A549 (cell line): ENCODE measurements at regions not wholly inside any gene's neighbourhood (a gene's known extent, or its start where the extent isn't known, plus 50 kb on each side); places are given as distances from the start of the nearest gene placed in this dataset.

Source experiments
- CTCF ChIP-seq: fragments of >200 bp; sonication (Bioruptor Twin); formaldehyde crosslinking; IDR thresholded peaks from 3 replicates; pipeline ENCODE4 v1.5.1; 2016
- MAX ChIP-seq: IDR thresholded peaks from 2 replicates; pipeline ENCODE4 v1.6.1; 2012
- POLR2A ChIP-seq: IDR thresholded peaks from 2 replicates; pipeline ENCODE4 v1.6.1; 2012; ENCODE audit warnings: mild to moderate bottlenecking, low read length
- RARB ChIP-seq: fragments of 250-450 bp; sonication (Bioruptor Pico); IDR thresholded peaks from 2 replicates; pipeline ENCODE4 v1.8.0; 2021; ENCODE audit warnings: mild to moderate bottlenecking, moderate library complexity
- SMC3 ChIP-seq: fragments of >200 bp; sonication (Bioruptor Twin); formaldehyde crosslinking; IDR thresholded peaks from 3 replicates; pipeline ENCODE4 v1.6.1; 2018; ENCODE audit warnings: inconsistent platforms

- TF ChIP-seq RARB (CRISPR knock-in tag) (no peak), MAX (no peak), CTCF (no peak), SMC3 (no peak), POLR2A (no peak)
These were observed 73.1 kb upstream of the MEF2A start for GRCh38 chr15:99492716-99493115.
